ENCODE measurements at regions not wholly inside any gene's neighbourhood (a gene's known extent, or its start where the extent isn't known, plus 50 kb on each side); places are given as distances from the start of the nearest gene placed in this dataset.

DNA sequence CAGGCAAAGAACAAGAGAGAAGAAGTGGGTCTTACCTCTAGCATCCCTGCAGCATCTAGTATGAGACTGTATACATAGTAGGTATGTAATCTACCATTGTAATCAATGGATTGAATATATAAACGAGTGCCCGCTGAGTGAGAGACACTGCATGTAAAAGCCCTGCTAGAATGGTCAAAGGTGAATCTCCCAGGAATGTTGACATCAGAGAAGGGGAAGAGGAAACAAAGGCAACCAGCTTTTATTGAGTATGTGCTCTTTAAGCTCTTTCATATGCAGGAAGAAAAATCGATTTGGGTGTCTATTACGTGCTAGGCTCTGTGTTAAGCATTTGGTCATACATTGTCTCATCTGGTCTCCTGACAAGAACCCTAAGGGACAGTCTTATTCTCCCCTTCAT is 91.9 kb upstream of the KLHL13 start:
- Histone ChIP-seq H3K9me3 (ENCODE audit: control insufficient read depth in 4 of 4, insufficient read depth in 3 of 4, low read length in 3 of 4) (no peaks in the 10 kb centered on the region), H3K27ac (ENCODE audit: low read depth in 1 of 2, low read length in 1 of 2) (no peak overlapping the region), H3K27me3 (ENCODE audit: control insufficient read depth in 3 of 3, insufficient read depth in 3 of 3, low read length in 2 of 3) (peaks cover 0 to 25% (median 4%) of the 10 kb centered on the region in 3 donors), H3K4me1 (ENCODE audit: control insufficient read depth in 5 of 5, insufficient read depth in 5 of 5, low read length in 5 of 5) (peaks cover 0 to 6% (median 0%) of the 10 kb centered on the region in 5 donors), H3K36me3 (ENCODE audit: control insufficient read depth in 4 of 4, insufficient read depth in 4 of 4, low read length in 4 of 4) (no peaks in the 10 kb centered on the region), H3K9ac (ENCODE audit: insufficient read depth in 1 of 2, low read length in 2 of 2) (no peak overlapping the region), H3K4me3 (no peak overlapping the region)
- no peak for DNase-seq
- TF ChIP-seq CTCF (IDR thresholded peaks at IDR 0.05; ENCODE audit: control extremely low read depth, extremely low read depth): no peak
- whole genome bisulfite sequencing, 2 donors: 86 to 91% methylated on average over 4 of the region's 4 CpGs
- ATAC-seq (ENCODE audit: insufficient read depth, low FRiP score): no peak

GRCh38 chrX:118211891-118212816 is 95.5 kb upstream of the KLHL13 start:
- ATAC-seq (ENCODE audit: insufficient read depth, low FRiP score) (no peak), DNase-seq (no peak)
- 48 to 57% methylated on average over 10 of the region's 10 CpGs for WGBS, 2 donors
- Histone ChIP-seq H3K4me3 (no peak overlapping the region), H3K36me3 (ENCODE audit: control insufficient read depth in 4 of 4, insufficient read depth in 4 of 4, low read length in 4 of 4) (no peaks in the 10 kb centered on the region), H3K27ac (ENCODE audit: low read depth in 1 of 2, low read length in 1 of 2) (no peak overlapping the region), H3K27me3 (ENCODE audit: control insufficient read depth in 3 of 3, insufficient read depth in 3 of 3, low read length in 2 of 3) (peaks cover 0 to 28% (median 5%) of the 10 kb centered on the region in 3 donors), H3K9me3 (ENCODE audit: control insufficient read depth in 4 of 4, insufficient read depth in 3 of 4, low read length in 3 of 4) (no peaks in the 10 kb centered on the region), H3K4me1 (ENCODE audit: control insufficient read depth in 5 of 5, insufficient read depth in 5 of 5, low read length in 5 of 5) (no peaks in the 10 kb centered on the region), H3K9ac (ENCODE audit: insufficient read depth in 1 of 2, low read length in 2 of 2) (no peak overlapping the region)
- TF ChIP-seq CTCF (IDR thresholded peaks at IDR 0.05; ENCODE audit: control extremely low read depth, extremely low read depth): no peak

GRCh38 chrX:118212817-118213183 is 96.2 kb upstream of the KLHL13 start:
- Histone ChIP-seq H3K4me3 (no peak overlapping the region), H3K27ac (ENCODE audit: low read depth in 1 of 2, low read length in 1 of 2) (no peak overlapping the region), H3K9me3 (ENCODE audit: control insufficient read depth in 4 of 4, insufficient read depth in 3 of 4, low read length in 3 of 4) (no peaks in the 10 kb centered on the region), H3K36me3 (ENCODE audit: control insufficient read depth in 4 of 4, insufficient read depth in 4 of 4, low read length in 4 of 4) (no peaks in the 10 kb centered on the region), H3K27me3 (ENCODE audit: control insufficient read depth in 3 of 3, insufficient read depth in 3 of 3, low read length in 2 of 3) (peaks cover 0 to 23% (median 5%) of the 10 kb centered on the region in 3 donors), H3K9ac (ENCODE audit: insufficient read depth in 1 of 2, low read length in 2 of 2) (no peak overlapping the region), H3K4me1 (ENCODE audit: control insufficient read depth in 5 of 5, insufficient read depth in 5 of 5, low read length in 5 of 5) (no peaks in the 10 kb centered on the region)
- 28 to 43% methylated on average over 2 of the region's 2 CpGs for WGBS, 2 donors
- no peak for TF ChIP-seq CTCF (IDR thresholded peaks at IDR 0.05; ENCODE audit: control extremely low read depth, extremely low read depth)
- DNase-seq: no peak
- no peak for ATAC-seq (ENCODE audit: insufficient read depth, low FRiP score)

All from lung (tissue), 11 donors.